ENCODE measurements at regions not wholly inside any gene's neighbourhood (a gene's known extent, or its start where the extent isn't known, plus 50 kb on each side); places are given as distances from the start of the nearest gene placed in this dataset.
A peak's percentile ranks its signal among the peaks of the same experiment; 100 is the strongest.

GRCh38 chrX:39149761-39150160 lies 348.5 kb downstream of the MID1IP1 start:
- Mint-ChIP-seq H3K4me1 (peaks cover 51% of the 10 kb centered on the region), H3K36me3 (ENCODE audit: low read depth) (no peaks in the 10 kb centered on the region), H3K4me3 (no peak overlapping the region), H3K27me3 (no peaks in the 10 kb centered on the region), H3K27ac (peak overlapping the region; percentile 30), H3K9me3 (no peaks in the 10 kb centered on the region)
- intact Hi-C loops (cut with micrococcal nuclease): loop anchor here (1.0 to 10.0 kb wide), 7 partner anchors 15 to 395 kb away; no protein-coding TSS in a partner anchor
- CTCF ChIA-PET: interaction anchor here (1.0 to 3.1 kb wide), 9 partner anchors 10 to 395 kb away, joined by 3 to 31 read pairs (median 4); no protein-coding TSS in a partner anchor
- DNase-seq (peak; percentile 42), ATAC-seq (ENCODE audit: low read depth) (no peak)
- POLR2A ChIA-PET: interaction anchor here (1.9 to 2.6 kb wide), 2 partner anchors 15 to 270 kb away, joined by 5 to 14 read pairs; no protein-coding TSS in a partner anchor
- TF ChIP-seq CTCF (IDR thresholded peaks at IDR 0.05): no peak

GRCh38 chrX:39150220-39150619 lies 349.0 kb downstream of the MID1IP1 start:
- POLR2A ChIA-PET: interaction anchor here (1.9 to 2.6 kb wide), 2 partner anchors 16 to 271 kb away, joined by 5 to 14 read pairs; no protein-coding TSS in a partner anchor
- intact Hi-C loops (cut with micrococcal nuclease): no loop called here
- no peak overlapping the region for H3K4me3 Mint-ChIP-seq

GRCh38 chrX:39150621-39151020 lies 349.4 kb downstream of the MID1IP1 start:
- peaks cover 43% of the 10 kb centered on the region for H3K4me1 Mint-ChIP-seq
- DNase-seq (no peak), ATAC-seq (ENCODE audit: low read depth) (no peak)
- H3K9me3 Mint-ChIP-seq: no peaks in the 10 kb centered on the region
- CTCF ChIA-PET: interaction anchor here (3.1 kb wide), 1 partner anchor 16 kb away, joined by 31 read pairs; no protein-coding TSS in a partner anchor
- no peaks in the 10 kb centered on the region for H3K27me3 Mint-ChIP-seq
- no peak for TF ChIP-seq CTCF (IDR thresholded peaks at IDR 0.05)
- no peaks in the 10 kb centered on the region for H3K36me3 Mint-ChIP-seq (ENCODE audit: low read depth)
- no peak overlapping the region for H3K27ac Mint-ChIP-seq
- intact Hi-C loops (cut with micrococcal nuclease): no loop called here
- POLR2A ChIA-PET: no interaction called here
- no peak overlapping the region for H3K4me3 Mint-ChIP-seq

More at GRCh38 chrX:39150220-39150619, 349.0 kb downstream of the MID1IP1 start:
- Mint-ChIP-seq H3K27me3 (no peaks in the 10 kb centered on the region), H3K9me3 (no peaks in the 10 kb centered on the region), H3K4me1 (peaks cover 47% of the 10 kb centered on the region), H3K27ac (no peak overlapping the region), H3K36me3 (ENCODE audit: low read depth) (no peaks in the 10 kb centered on the region)
- DNase-seq (no peak), ATAC-seq (ENCODE audit: low read depth) (no peak)
- CTCF ChIA-PET: interaction anchor here (1.0 to 3.1 kb wide), 6 partner anchors 10 to 382 kb away, joined by 3 to 31 read pairs (median 4); no protein-coding TSS in a partner anchor
- no peak for TF ChIP-seq CTCF (IDR thresholded peaks at IDR 0.05)

GRCh38 chrX:39152106-39152649 lies 350.9 kb downstream of the MID1IP1 start:
- ATAC-seq (ENCODE audit: low read depth) (peak; percentile 56), DNase-seq (peak; percentile 23)
- no peaks in the 10 kb centered on the region for H3K9me3 Mint-ChIP-seq
- H3K4me1 Mint-ChIP-seq: peaks cover 27% of the 10 kb centered on the region
- TF ChIP-seq CTCF (IDR thresholded peaks at IDR 0.05): no peak
- no peaks in the 10 kb centered on the region for H3K36me3 Mint-ChIP-seq (ENCODE audit: low read depth)
- H3K27ac Mint-ChIP-seq: no peak overlapping the region
- no peak overlapping the region for H3K4me3 Mint-ChIP-seq
- intact Hi-C loops (cut with micrococcal nuclease): loop anchor here (1.0 kb wide), 1 partner anchor 384 kb away; no protein-coding TSS in a partner anchor
- no peaks in the 10 kb centered on the region for H3K27me3 Mint-ChIP-seq
- ChIA-PET POLR2A (interaction anchor here (1.6 kb wide), 1 partner anchor 348 kb away, joined by 4 read pairs; no protein-coding TSS in a partner anchor), CTCF (interaction anchor here (0.5 to 2.3 kb wide), 9 partner anchors 11 to 1642 kb away, joined by 3 to 28 read pairs (median 3); partner anchors contain the start of gene MID1IP1)

- no peak for TF ChIP-seq CTCF (IDR thresholded peaks at IDR 0.05)
- H3K36me3 Mint-ChIP-seq (ENCODE audit: low read depth): no peaks in the 10 kb centered on the region
- no peak for ATAC-seq (ENCODE audit: low read depth)
- no peaks in the 10 kb centered on the region for H3K9me3 Mint-ChIP-seq
- peaks cover 10% of the 10 kb centered on the region for H3K4me1 Mint-ChIP-seq
- POLR2A ChIA-PET: no interaction called here
- no peak overlapping the region for H3K4me3 Mint-ChIP-seq
- DNase-seq: no peak
- H3K27ac Mint-ChIP-seq: no peak overlapping the region
- CTCF ChIA-PET: no interaction called here
- no peaks in the 10 kb centered on the region for H3K27me3 Mint-ChIP-seq
- intact Hi-C loops (cut with micrococcal nuclease): no loop called here
These were observed 354.8 kb downstream of the MID1IP1 start for GRCh38 chrX:39156051-39156450.
